T-helper 1 cell (primary cell): ENCODE measurements at regions not wholly inside any gene's neighbourhood (a gene's known extent, or its start where the extent isn't known, plus 50 kb on each side); places are given as distances from the start of the nearest gene placed in this dataset.
"Not testable (repeated sequence)": the region's sequence is repeated elsewhere in the genome, so short reads cannot be mapped to it uniquely, and the experiment has no call there.

ENCODE experiments used
- DNase-seq, 5 donors: peaks; one replicate each; pipeline ENCODE4 v3.0.0-alpha.2; 2012 to 2020

GRCh38 chr18:14188751-14189406 lies 56.6 kb upstream of the ZNF519 start:
- not testable (repeated sequence) for DNase-seq
